ENCODE measurements at regions not wholly inside any gene's neighbourhood (a gene's known extent, or its start where the extent isn't known, plus 50 kb on each side); places are given as distances from the start of the nearest gene placed in this dataset.

GRCh38 chr1:99595441-99595840 lies 50.5 kb upstream of the PALMD start:
- TF ChIP-seq CTCF (IDR thresholded peaks at IDR 0.05) (no peak), POLR2A (IDR thresholded peaks at IDR 0.05) (no peak)

All from right lobe of liver (tissue), 4 donors.